ENCODE measurements at regions not wholly inside any gene's neighbourhood (a gene's known extent, or its start where the extent isn't known, plus 50 kb on each side); places are given as distances from the start of the nearest gene placed in this dataset.

DNA sequence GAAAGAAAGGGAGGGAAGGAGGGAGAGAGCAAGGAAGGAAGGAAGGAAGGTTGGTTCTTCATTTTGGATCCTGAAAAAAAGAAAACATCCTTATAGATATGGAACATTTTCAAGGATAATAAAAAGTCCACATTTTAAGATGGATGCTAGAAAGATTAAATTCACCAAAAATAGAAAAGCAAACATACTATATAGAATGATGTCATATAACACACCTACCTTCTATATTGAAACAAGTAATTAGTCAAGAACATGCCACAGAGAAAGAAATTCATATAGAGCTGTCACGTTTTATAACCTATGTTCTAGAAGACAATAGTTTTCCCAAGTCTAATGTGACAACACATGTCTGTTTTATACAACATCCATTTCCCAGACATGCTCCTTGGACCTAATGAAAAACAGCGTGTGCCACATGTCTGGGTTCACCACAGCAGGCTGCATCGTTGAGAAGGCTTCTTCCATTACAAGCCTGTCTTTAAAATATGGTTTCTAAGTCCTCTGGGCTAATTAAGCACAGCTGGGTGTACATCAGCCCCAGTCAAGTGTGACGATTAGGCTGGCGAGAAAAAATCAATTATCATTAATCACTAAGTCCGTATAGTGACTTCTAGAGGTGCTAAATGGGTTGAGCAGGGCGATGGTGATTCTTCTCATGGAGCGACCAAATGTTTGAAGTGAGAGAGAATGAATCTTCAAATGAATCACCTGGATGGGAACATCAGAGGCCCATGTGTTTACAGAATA is 301.8 kb downstream of the TLE1 start:
- TF ChIP-seq, protein P1, sequence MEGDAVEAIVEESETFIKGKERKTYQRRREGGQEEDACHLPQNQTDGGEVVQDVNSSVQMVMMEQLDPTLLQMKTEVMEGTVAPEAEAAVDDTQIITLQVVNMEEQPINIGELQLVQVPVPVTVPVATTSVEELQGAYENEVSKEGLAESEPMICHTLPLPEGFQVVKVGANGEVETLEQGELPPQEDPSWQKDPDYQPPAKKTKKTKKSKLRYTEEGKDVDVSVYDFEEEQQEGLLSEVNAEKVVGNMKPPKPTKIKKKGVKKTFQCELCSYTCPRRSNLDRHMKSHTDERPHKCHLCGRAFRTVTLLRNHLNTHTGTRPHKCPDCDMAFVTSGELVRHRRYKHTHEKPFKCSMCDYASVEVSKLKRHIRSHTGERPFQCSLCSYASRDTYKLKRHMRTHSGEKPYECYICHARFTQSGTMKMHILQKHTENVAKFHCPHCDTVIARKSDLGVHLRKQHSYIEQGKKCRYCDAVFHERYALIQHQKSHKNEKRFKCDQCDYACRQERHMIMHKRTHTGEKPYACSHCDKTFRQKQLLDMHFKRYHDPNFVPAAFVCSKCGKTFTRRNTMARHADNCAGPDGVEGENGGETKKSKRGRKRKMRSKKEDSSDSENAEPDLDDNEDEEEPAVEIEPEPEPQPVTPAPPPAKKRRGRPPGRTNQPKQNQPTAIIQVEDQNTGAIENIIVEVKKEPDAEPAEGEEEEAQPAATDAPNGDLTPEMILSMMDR (IDR thresholded peaks at IDR 0.05) = no peak
- no peak for TF ChIP-seq POLR2A (IDR thresholded peaks at IDR 0.05)
- TF ChIP-seq POLR2AphosphoS5 (IDR thresholded peaks at IDR 0.05) = no peak

Measured in sigmoid colon (tissue), 4 donors.